HG03139 (cell line): ENCODE measurements at regions not wholly inside any gene's neighbourhood (a gene's known extent, or its start where the extent isn't known, plus 50 kb on each side); places are given as distances from the start of the nearest gene placed in this dataset.
"Not testable (repeated sequence)": the region's sequence is repeated elsewhere in the genome, so short reads cannot be mapped to it uniquely, and the experiment has no call there.

Experiments
- ATAC-seq: cut with Tn5 transposase; IDR thresholded peaks from one replicate; pipeline ENCODE4 v1.9.1; 2021; ENCODE audit not compliant: unreplicated experiment

DNA sequence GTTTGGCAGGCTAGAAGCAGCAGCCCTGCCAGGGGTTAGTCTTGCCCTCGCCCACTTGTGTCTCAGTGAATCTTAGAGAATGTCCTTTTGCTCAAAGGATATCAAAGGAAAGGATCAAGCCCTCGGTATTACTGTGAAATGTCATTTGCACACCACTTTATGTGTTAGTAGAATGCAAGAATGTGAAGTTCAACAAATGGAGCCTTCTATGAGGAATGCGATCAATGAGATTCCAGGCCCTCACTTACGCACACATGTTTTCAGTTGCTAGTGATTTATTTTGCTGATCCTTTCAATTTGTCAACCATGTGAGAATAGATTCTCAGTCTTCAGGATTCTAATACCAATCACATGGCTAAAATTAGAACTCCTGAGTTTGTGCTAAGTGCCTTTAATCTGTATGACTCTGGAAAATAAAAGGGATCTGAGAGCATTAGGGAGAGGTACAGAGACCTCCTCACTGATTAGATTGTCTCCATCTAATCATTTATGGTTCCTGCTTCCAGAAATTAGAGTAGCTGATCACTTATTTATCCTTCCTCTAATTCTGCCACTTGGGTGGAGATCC is 123.0 kb upstream of the SP4 start:
- no peak for ATAC-seq

DNA sequence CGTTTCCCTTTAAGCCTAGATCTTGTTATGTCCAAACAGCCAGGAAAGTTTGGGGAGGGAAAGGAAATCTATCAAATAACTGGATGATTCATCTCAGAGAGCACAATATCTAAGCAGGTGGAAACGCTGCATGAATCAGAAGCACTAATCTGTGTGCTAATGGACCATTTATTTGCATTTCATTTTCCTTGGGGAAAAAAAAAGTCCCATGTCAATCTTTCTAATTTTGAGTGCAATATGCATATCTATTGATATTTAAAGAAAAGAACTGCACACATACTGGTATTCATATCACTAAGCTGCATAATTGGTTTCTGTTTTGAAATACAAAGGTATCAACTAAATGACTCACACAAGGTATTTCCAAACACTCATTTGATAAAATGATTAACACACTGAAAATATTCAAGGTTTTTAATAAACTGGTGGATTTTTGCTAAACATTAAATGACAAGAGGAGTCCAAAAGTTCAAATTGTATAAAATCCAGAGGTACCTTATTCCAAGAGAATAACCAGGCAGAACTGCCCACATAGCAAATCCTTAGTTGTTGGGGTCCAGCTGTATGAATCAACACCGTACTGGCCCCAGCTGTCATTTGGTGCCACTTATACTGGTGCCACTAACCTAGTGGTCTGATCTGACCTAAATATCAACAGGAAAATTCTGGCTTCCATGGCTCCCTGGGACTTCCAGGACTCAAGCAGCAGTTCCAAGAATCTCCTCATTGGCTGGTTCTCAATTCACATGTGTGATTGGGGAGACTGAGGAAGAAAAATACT is 122.2 kb upstream of the SP4 start:
- no peak for ATAC-seq

DNA sequence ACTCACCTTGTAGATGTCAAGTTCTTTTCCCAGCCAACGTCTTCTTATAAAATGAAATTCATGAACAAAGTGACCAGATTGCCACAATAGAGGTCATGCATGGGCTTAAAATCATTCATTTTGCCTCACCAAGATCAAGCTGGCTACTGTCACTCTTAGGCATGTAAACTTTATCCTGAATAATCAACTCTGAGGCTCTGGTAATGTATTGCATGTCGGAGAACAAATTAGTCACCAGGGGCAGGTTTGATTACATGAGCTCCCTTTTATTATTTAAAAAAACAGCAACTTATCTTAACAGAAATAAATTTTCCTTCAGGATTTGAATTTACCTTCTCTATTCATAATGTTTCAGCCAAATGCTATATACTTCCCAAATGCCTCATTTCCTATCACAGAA is 112.9 kb upstream of the SP4 start:
- no peak for ATAC-seq

DNA sequence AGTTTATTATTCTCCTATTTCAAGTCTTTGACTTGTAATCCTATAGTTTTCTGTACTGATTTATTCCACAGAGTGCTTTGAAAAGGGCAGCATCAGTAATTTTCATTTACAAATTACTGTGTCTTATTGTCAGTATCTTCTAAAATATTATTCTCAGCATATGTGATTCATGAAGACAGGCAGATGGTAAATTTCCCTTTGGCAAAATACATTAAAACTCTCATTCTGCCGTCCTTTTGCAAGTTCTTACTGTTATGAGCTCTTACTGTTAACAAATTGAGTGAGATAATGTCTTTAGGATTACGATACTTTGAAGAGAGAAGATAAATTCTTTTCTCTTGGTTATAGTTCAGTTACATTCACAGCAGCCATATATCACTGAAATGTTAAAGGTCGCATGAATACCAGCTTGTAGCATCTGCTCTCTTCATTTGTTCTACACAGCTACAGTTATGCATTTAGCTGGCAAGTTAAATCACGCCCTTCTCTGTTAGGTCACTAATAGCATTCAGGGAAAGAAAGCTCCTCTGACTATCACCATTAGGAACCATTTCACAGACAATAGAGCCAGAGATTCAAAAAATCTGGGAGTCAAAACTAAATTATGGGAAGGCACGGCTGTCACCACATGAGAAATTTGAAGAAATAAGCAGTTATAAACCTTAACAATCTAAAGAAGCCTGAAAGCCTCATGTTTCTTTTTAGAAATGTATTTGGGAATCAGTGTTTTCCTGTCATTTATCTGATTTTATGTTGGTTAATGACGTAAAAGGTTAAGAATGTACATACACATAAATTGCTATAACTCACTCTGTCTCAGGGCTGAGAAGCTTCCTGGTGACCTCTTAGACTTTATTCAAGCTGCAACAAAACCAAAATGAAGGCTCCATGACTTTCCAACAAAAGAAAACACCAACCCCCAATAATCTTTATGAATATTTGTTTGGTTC is 109.6 kb upstream of the SP4 start:
- ATAC-seq, result no peak

DNA sequence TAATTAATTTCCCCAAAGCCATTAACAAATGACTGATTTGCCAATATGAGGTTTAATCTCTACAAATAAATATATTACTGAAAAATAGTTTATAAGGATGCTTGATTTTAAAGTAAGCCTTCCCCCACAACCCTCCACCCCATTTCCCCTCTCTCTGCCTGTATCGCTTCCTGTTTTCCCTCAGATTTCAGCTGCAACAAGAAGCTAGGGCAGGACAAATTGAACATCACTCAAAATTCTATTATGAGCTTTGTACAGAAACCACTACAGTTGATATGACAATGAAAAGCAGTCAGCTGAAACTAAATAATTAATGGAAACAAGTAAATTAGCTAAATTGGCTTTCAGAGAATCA is 109.0 kb upstream of the SP4 start:
- no peak for ATAC-seq

DNA sequence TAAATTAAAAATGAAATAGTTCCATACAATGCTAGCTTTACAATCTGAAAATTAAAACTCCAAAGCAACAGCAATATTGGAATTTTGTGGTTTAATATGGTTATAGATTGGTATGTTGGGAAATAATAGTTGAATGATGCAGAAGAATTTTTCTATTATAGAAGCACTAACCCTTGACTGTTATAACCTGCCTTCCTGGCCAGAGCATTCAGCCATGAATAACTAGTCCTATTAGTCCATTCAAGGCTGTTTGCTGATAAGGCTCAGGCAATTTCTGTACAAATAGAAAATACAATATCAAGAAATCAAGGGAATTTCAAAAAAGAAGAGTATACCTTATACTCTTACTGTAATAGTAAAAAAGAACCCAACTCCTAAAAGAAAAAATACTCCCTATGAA is 101.6 kb upstream of the SP4 start:
- no peak for ATAC-seq

DNA sequence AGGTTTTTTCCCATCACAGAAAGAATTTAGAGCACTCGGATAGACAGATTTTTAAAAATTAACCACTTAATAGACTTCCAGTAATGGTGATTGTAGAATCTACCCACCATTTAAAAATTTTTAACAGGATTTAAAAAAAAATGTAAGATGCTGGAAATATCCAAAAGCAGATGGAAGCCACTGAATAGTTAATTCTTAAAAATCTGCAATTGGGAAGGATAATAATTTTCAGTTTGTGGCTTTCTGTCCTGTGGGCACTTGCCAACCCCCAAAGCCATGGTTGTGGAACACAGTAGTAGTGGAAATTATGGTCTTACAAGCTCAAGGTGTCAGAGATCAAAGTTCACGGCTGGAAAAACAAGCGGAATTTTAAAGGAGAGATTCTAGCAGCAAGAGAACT is 101.0 kb upstream of the SP4 start:
- no peak for ATAC-seq

DNA sequence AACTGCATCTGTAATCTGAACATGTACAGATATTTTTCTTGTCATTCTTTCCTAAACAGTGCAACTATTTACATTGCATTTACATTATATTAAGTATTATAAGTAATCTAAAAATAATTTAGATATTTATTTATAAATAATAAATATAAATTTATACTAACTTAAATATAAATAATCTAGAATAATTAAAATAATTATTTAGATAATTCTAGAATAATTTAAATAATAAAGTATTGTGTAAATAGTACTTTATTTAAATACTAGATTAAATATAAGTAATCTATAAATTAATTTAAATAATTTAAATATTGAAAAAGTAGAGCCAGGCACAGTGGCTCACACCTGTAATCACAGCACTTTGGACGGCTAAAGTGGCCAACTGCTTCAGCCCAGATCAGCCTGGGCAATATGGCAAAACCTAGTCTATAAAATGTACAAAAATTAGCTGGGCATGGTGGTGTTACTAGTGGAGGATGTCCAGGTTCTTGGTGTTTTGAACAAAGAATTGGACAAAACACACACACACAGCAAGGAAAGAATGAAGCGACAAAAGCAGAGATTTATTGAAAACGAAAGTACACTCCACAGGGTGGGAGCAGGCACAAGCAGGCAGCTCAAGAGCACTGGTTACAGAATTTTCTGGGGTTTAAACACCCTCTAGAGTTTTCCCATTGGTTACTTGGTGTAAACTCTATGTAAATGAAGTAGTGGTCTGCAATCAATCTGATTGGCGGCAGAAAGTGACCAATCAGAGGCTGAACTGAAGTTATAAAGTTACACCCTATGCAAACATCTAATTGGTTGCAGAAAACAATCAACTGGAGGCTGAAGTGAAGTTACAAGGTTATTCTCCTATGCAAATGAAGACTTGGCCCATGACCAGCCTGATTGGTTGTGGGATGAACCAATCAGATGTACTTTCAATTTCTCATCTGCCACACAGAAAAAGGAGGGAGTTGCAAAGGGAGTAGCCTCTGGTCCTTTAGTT is 100.2 kb upstream of the SP4 start:
- ATAC-seq, result no peak

DNA sequence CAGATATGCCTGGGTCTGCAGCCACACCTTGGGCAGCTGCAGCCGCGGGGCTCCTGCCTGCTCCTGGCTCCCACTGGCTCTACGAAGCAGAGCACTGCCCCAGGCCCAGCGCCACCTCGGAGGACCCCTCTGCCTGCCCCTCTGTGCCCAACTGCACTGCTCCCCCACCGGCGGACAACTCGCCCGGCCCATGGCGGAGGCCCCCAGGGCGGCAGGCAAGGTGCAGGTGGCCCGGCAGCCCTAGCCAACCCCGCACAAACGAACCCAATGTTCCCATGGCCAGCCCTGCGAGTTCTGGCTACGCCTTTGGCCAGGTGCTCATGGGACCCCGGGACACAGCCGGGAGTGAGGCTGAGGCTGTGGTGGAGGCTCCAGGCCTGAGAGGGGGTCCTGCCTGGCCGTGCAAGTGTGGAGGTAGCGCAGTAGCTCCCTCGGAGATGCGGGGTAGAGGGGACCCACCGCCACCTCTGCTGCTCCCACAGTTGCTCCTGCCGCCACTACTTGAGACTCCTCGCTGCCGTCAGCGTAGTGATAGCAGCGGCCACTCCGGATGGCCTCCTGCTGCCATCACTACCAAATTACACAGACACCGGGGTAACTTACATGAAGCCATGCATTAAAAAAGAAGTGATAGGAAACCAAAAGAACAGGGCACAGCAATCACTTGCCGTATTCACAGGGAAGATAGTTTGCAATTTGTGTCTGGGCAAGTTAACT is 97.3 kb upstream of the SP4 start:
- ATAC-seq, result no peak

DNA sequence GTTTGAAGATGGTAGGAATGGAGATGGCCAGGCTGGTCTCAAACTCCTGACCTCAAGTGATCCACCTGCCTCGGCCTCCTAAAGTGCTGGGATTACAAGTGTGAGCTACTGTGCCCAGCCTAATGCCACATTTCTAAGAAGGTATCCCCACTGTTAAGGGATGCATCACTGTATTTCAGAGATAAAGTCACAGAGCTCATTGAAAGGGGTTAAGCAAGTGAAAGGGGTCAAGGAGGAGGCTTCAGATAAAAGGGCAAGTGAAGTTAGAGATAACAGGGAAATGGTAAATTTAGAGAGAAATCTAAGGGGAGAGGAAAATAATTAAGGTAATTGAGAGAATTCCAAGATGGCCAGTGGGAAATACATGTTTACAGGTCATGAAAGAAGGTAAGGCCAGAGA is 93.0 kb upstream of the SP4 start:
- ATAC-seq, result no peak

DNA sequence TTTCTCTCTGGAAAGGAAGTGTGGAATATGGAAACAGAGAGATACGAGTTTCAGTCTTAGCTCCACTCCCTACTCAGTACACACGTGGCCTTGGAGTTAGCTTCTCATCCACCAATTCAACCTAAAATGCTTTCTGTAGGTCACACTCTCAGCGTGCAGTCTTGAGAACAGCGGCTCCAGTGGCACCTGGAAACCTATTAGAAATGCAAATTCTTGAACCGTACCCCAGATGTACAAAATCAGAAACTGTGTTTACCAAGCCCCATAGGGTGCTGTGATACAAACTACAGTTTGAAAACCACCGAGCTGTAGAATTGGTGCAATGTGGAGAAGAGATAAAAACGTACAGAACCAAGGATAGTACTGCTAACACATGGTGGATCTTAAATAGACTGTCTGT is 91.1 kb upstream of the SP4 start:
- ATAC-seq, result no peak

DNA sequence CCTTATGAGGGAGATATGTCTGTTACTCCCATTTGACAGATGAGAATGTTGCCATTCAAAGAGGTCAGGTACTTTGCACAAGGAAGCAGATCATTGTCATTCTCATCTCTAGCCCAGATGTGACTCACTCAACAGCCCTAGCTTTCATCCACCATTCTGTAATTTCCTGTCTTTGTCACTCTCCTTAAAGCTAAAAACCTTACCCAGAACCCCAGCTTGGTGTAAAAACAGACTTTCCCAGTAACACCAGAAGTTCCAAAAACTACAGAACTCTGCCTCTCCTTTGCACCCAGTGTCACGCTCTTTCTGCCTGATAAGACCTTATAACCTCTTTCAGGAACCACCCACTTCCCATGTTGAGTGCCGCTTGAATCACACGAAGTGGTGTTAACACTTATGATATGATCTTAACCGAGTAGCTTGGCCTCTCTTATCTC is 89.1 kb upstream of the SP4 start:
- no peak for ATAC-seq

DNA sequence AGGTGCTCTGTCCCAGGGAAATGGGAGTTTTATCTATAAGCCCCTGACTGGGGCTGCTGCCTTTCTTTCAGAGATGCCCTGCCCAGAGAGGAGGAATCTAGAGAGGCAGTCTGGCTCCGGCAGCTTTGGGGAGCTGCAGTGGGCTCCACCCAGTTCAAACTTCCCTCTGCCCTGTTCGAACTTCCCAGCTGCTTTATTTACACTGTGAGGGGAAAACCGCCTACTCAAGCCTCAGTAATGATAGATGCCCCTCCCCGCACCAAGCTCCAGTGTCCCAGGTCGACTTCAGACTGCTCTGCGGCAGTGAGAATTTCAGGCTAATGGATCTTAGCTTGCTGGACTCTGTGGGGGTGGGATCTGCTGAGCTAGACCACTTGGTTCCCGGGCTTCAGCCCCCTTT is 83.0 kb upstream of the SP4 start:
- not testable (repeated sequence) for ATAC-seq

DNA sequence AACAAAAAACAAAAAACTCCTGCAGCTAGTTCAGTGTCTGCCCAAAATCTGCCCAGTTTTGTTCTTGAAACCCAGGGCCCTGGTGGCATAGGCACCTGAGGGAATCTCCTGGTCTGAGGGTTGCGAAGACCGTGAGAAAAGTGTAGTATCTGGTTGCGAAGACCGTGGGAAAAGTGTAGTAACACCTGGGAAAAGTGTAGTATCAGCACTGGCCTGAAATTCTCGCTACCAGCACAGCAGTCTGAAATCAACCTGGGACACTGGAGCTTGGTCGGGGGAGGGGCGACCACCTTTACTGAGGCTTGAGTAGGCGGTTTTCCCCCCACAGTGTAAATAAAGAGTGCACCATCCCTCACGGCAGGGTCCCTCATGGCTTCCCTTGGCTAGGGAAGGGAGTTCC is 82.5 kb upstream of the SP4 start:
- ATAC-seq, result no peak

DNA sequence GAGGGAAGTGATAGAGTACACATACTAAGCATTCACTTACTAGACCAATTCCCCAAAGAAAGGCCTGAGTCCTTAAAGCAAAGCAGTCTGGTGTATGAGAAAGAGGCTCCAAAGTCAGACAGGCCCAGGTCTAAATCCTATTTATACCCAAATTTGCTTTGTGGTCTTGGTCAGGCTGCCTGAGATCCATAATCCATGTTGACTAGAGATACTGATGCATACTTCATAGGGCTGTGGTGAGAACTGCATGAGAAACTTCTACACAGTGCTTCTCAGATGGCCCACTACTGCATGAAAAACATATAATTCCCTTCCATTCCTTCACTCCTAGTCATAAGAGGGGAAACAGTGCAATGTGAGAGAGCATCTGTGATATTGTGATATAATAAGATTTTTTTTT is 81.6 kb upstream of the SP4 start:
- ATAC-seq, result no peak

DNA sequence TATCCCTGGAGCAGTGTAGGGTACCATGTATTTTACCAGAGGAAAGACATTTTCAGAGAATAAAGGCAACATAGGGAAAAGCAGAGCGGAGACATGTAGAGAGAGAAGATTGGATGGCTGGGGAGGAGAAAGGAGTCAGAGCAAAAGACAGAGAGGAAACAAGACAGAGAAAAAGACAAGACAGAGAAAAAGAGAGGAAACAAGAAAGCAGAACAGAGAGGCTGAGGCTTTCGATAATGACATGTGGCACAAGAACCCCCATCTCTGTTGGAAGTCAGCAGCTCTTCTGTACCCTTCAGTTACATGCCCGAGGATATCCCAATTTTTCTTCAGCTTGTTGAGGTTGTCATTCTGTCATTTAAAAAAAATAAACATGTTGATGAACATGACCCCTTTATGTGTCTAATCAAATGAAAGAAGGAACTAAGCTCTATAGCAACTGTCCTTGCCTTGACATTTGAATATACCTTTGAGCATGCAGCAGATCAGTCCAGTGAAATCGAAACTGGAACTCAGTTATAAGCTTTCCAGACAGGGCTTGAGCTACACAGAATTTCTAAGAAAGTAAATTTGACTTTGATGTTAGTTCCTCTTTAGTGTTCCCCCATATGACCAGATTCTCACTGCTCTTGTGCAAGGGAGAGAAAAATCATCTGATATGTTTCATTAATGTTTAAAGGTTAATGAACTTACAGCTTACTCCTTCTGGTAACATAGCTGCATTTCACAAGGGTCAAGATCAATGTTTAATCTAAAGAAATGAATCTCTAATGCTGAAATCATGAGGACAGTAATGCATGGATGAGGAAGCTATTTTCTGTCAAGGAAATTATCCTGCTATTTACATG is 75.1 kb upstream of the SP4 start:
- ATAC-seq, result peak; percentile 64

DNA sequence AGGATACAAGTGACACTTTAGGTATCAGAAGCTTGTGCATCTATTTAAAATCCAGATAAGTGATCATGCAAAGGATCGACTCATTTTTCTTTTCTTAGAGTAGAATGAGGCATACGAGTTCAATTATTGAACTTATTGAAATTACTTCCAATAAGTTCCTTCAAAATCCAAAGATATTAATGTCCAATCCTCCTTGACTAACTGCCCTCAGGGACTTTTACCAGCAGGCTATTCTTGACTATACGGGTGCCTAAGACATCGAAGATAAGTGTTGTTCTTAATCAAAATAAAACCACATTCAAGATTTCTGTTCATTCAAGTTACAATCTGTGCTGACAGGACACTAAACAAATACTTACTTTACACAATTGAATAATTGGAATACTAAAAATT is 74.5 kb upstream of the SP4 start:
- ATAC-seq, result no peak

DNA sequence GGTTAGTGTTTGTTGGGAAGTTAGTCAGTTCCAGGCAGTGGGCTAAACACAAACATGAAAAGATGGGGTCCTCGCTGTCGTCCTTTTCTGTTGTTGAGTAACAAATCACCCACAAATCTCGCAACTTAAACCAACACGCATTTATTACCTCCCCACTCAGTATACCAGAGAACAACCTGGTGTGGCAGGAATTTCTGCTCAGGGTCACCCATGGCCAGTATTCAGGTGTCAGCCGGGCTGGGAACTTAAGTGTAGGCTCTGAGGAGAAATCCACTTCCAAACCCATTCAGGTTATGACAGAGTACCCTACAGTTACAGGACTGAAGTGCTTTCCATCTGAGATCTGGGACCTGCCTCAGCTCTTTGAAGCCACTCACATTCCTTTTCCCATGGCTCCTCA is 73.6 kb upstream of the SP4 start:
- no peak for ATAC-seq

DNA sequence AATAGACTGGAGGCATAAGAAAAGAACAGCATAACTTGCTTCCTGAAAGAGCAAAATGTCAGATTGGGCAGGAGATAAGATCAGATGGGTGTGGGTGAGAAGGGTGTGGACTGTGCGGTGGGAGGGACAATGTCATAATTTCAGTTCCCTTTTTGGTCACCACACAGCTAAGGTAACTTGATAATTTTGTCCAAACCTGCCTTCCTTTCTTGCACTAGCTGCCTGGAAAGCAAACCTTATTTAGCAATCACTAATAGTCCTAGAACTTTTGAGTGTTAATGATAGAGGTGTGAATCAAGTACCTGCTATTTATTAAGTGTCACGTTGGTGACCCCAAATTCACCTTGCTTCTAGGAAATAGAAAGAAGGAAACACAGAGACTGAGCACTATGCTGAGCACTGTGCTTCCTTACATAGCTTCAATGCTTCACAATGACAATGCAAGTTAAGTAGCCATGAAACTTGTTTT is 72.4 kb upstream of the SP4 start:
- ATAC-seq, result peak; percentile 88
